ENCODE measurements at regions not wholly inside any gene's neighbourhood (a gene's known extent, or its start where the extent isn't known, plus 50 kb on each side); places are given as distances from the start of the nearest gene placed in this dataset.

- TF ChIP-seq EZH2 (IDR thresholded peaks at IDR 0.05; ENCODE audit: borderline replicate concordance, low read length) = no peak
- Histone ChIP-seq H3K9ac (ENCODE audit: low read length) (no peak overlapping the region), H3K36me3 (ENCODE audit: insufficient read depth, low read length) (no peaks in the 10 kb centered on the region), H3K9me3 (ENCODE audit: low read length) (no peaks in the 10 kb centered on the region), H3K4me2 (ENCODE audit: low read length) (no peak overlapping the region), H3F3A (ENCODE audit: insufficient read depth, low read length) (no peaks in the 10 kb centered on the region), H3K27me3 (ENCODE audit: insufficient read depth, low read length) (no peaks in the 10 kb centered on the region), H3K27ac (ENCODE audit: low read depth, low read length, poor library complexity, severe bottlenecking) (no peak overlapping the region), H3K79me2 (ENCODE audit: insufficient read depth, low read length) (no peaks in the 10 kb centered on the region), H4K20me1 (ENCODE audit: insufficient read depth, low read length) (no peaks in the 10 kb centered on the region), H2AFZ (ENCODE audit: low read length) (no peak overlapping the region), H3K4me1 (ENCODE audit: insufficient read depth, low read length, severe bottlenecking) (no peaks in the 10 kb centered on the region), H3K9me2 (ENCODE audit: low read depth, low read length) (no peaks in the 10 kb centered on the region), H3K4me3 (ENCODE audit: low read depth, low read length, poor library complexity, severe bottlenecking) (no peak overlapping the region)
These were observed 76.4 kb upstream of the CELF2 start for GRCh38 chr10:10941127-10941730.

- Histone ChIP-seq H3K79me2 (ENCODE audit: insufficient read depth, low read length) (no peaks in the 10 kb centered on the region), H3K36me3 (ENCODE audit: insufficient read depth, low read length) (no peaks in the 10 kb centered on the region), H2AFZ (ENCODE audit: low read length) (no peak overlapping the region), H3K27ac (ENCODE audit: low read depth, low read length, poor library complexity, severe bottlenecking) (no peak overlapping the region), H3K9me3 (ENCODE audit: low read length) (no peaks in the 10 kb centered on the region), H3K4me3 (ENCODE audit: low read depth, low read length, poor library complexity, severe bottlenecking) (no peak overlapping the region), H3F3A (ENCODE audit: insufficient read depth, low read length) (no peaks in the 10 kb centered on the region), H4K20me1 (ENCODE audit: insufficient read depth, low read length) (no peaks in the 10 kb centered on the region), H3K27me3 (ENCODE audit: insufficient read depth, low read length) (no peaks in the 10 kb centered on the region), H3K9me2 (ENCODE audit: low read depth, low read length) (no peaks in the 10 kb centered on the region), H3K4me2 (ENCODE audit: low read length) (no peak overlapping the region), H3K4me1 (ENCODE audit: insufficient read depth, low read length, severe bottlenecking) (no peaks in the 10 kb centered on the region), H3K9ac (ENCODE audit: low read length) (no peak overlapping the region)
- TF ChIP-seq CTCF (IDR thresholded peaks at IDR 0.05; ENCODE audit: low read length) (no peak), EZH2 (IDR thresholded peaks at IDR 0.05; ENCODE audit: borderline replicate concordance, low read length) (no peak)
These were observed 75.2 kb upstream of the CELF2 start for GRCh38 chr10:10942441-10942840.

GRCh38 chr10:10946081-10946480 lies 71.6 kb upstream of the CELF2 start:
- TF ChIP-seq CTCF (IDR thresholded peaks at IDR 0.05; ENCODE audit: low read length) (no peak), EZH2 (IDR thresholded peaks at IDR 0.05; ENCODE audit: borderline replicate concordance, low read length) (no peak)
- Histone ChIP-seq H3K4me1 (ENCODE audit: insufficient read depth, low read length, severe bottlenecking) (no peaks in the 10 kb centered on the region), H3K4me3 (ENCODE audit: low read depth, low read length, poor library complexity, severe bottlenecking) (no peak overlapping the region), H3K4me2 (ENCODE audit: low read length) (no peak overlapping the region), H3K9me2 (ENCODE audit: low read depth, low read length) (no peaks in the 10 kb centered on the region), H3K27ac (ENCODE audit: low read depth, low read length, poor library complexity, severe bottlenecking) (no peak overlapping the region), H3K9me3 (ENCODE audit: low read length) (no peaks in the 10 kb centered on the region), H3K36me3 (ENCODE audit: insufficient read depth, low read length) (no peaks in the 10 kb centered on the region), H4K20me1 (ENCODE audit: insufficient read depth, low read length) (no peaks in the 10 kb centered on the region), H3K27me3 (ENCODE audit: insufficient read depth, low read length) (no peaks in the 10 kb centered on the region), H3F3A (ENCODE audit: insufficient read depth, low read length) (no peaks in the 10 kb centered on the region), H2AFZ (ENCODE audit: low read length) (no peak overlapping the region), H3K9ac (ENCODE audit: low read length) (no peak overlapping the region), H3K79me2 (ENCODE audit: insufficient read depth, low read length) (no peaks in the 10 kb centered on the region)

- no peaks in the 10 kb centered on the region for H3K9me2 ChIP-seq (ENCODE audit: low read depth, low read length)
- no peak overlapping the region for H2AFZ ChIP-seq (ENCODE audit: low read length)
- no peaks in the 10 kb centered on the region for H3F3A ChIP-seq (ENCODE audit: insufficient read depth, low read length)
- no peak overlapping the region for H3K27ac ChIP-seq (ENCODE audit: low read depth, low read length, poor library complexity, severe bottlenecking)
- TF ChIP-seq EZH2 (IDR thresholded peaks at IDR 0.05; ENCODE audit: borderline replicate concordance, low read length) = no peak
- no peak for TF ChIP-seq CTCF (IDR thresholded peaks at IDR 0.05; ENCODE audit: low read length)
- H3K4me3 ChIP-seq (ENCODE audit: low read depth, low read length, poor library complexity, severe bottlenecking) = no peak overlapping the region
- no peaks in the 10 kb centered on the region for H3K9me3 ChIP-seq (ENCODE audit: low read length)
- H3K79me2 ChIP-seq (ENCODE audit: insufficient read depth, low read length) = no peaks in the 10 kb centered on the region
- H3K4me2 ChIP-seq (ENCODE audit: low read length) = no peak overlapping the region
- H3K9ac ChIP-seq (ENCODE audit: low read length) = no peak overlapping the region
- H3K4me1 ChIP-seq (ENCODE audit: insufficient read depth, low read length, severe bottlenecking) = no peaks in the 10 kb centered on the region
- H4K20me1 ChIP-seq (ENCODE audit: insufficient read depth, low read length) = no peaks in the 10 kb centered on the region
- no peaks in the 10 kb centered on the region for H3K27me3 ChIP-seq (ENCODE audit: insufficient read depth, low read length)
- H3K36me3 ChIP-seq (ENCODE audit: insufficient read depth, low read length) = no peaks in the 10 kb centered on the region
These were observed 70.9 kb upstream of the CELF2 start for GRCh38 chr10:10946801-10947200.
